Duodenal mucosa (tissue), 2 donors: ENCODE measurements at regions not wholly inside any gene's neighbourhood (a gene's known extent, or its start where the extent isn't known, plus 50 kb on each side); places are given as distances from the start of the nearest gene placed in this dataset.
"Not testable (repeated sequence)": the region's sequence is repeated elsewhere in the genome, so short reads cannot be mapped to it uniquely, and the experiment has no call there.

ENCODE experiments used
- H3K27ac ChIP-seq: one replicate; pipeline ENCODE4 v1.7.0; 2013; ENCODE audit warnings: low read depth, low read length
- H3K27me3 ChIP-seq, 2 donors: one replicate each; pipeline ENCODE4 v1.7.0; 2013; ENCODE audit warnings: low read length in 2 of 2, control low read depth in 1 of 2; ENCODE audit not compliant: insufficient read depth in 2 of 2, control insufficient read depth in 1 of 2
- H3K36me3 ChIP-seq, 2 donors: one replicate each; pipeline ENCODE4 v1.7.0; 2013; ENCODE audit warnings: low read length in 2 of 2, control low read depth in 1 of 2; ENCODE audit not compliant: insufficient read depth in 2 of 2, control insufficient read depth in 1 of 2
- H3K4me1 ChIP-seq, 2 donors: one replicate each; pipeline ENCODE4 v1.7.0; 2013; ENCODE audit warnings: low read length in 2 of 2, control low read depth in 1 of 2; ENCODE audit not compliant: insufficient read depth in 2 of 2, control insufficient read depth in 1 of 2
- H3K4me3 ChIP-seq, 2 donors: one replicate each; pipeline ENCODE4 v1.7.0; 2013; ENCODE audit warnings: low read length in 2 of 2, low read depth in 1 of 2
- H3K9ac ChIP-seq, 2 donors: one replicate each; pipeline ENCODE4 v1.7.0; 2013; ENCODE audit warnings: low read length in 2 of 2, low read depth in 1 of 2
- H3K9me3 ChIP-seq, 2 donors: one replicate each; pipeline ENCODE4 v1.7.0; 2013; ENCODE audit warnings: low read length in 2 of 2, control low read depth in 1 of 2; ENCODE audit not compliant: control insufficient read depth in 1 of 2

GRCh38 chr6:113686049-113686448, 171.1 kb upstream of the MARCKS start:
- H3K27me3 ChIP-seq = no peaks in the 10 kb centered on the region
- H3K9ac ChIP-seq = no peak overlapping the region
- H3K36me3 ChIP-seq = no peaks in the 10 kb centered on the region
- no peaks in the 10 kb centered on the region for H3K9me3 ChIP-seq
- H3K27ac ChIP-seq = no peak overlapping the region
- H3K4me3 ChIP-seq = no peak overlapping the region
- no peaks in the 10 kb centered on the region for H3K4me1 ChIP-seq

GRCh38 chr6:113689620-113690019, 167.5 kb upstream of the MARCKS start:
- H3K9ac ChIP-seq, H3K27me3 ChIP-seq, H3K4me1 ChIP-seq, H3K27ac ChIP-seq, H3K4me3 ChIP-seq, H3K36me3 ChIP-seq, H3K9me3 ChIP-seq: not testable (repeated sequence)

- Histone ChIP-seq H3K27ac (no peak overlapping the region), H3K9me3 (no peaks in the 10 kb centered on the region), H3K9ac (no peak overlapping the region), H3K27me3 (no peaks in the 10 kb centered on the region), H3K4me3 (no peak overlapping the region), H3K36me3 (no peaks in the 10 kb centered on the region), H3K4me1 (no peaks in the 10 kb centered on the region)
These were observed 166.6 kb upstream of the MARCKS start for GRCh38 chr6:113690281-113691259.

- Histone ChIP-seq H3K27ac (no peak overlapping the region), H3K36me3 (no peaks in the 10 kb centered on the region), H3K9me3 (no peaks in the 10 kb centered on the region), H3K9ac (no peak overlapping the region), H3K4me1 (no peaks in the 10 kb centered on the region), H3K4me3 (no peak overlapping the region), H3K27me3 (no peaks in the 10 kb centered on the region)
These were observed 165.9 kb upstream of the MARCKS start for GRCh38 chr6:113691260-113691656.

- H3K9ac ChIP-seq = no peak overlapping the region
- no peak overlapping the region for H3K27ac ChIP-seq
- H3K4me3 ChIP-seq = no peak overlapping the region
- no peaks in the 10 kb centered on the region for H3K27me3 ChIP-seq
- H3K4me1 ChIP-seq = no peaks in the 10 kb centered on the region
- H3K9me3 ChIP-seq = no peaks in the 10 kb centered on the region
- no peaks in the 10 kb centered on the region for H3K36me3 ChIP-seq
These were observed 163.3 kb upstream of the MARCKS start for GRCh38 chr6:113693851-113694250.

- H3K27ac ChIP-seq = no peak overlapping the region
These were observed 162.7 kb upstream of the MARCKS start for GRCh38 chr6:113694278-113695077.

GRCh38 chr6:113695516-113695915, 161.6 kb upstream of the MARCKS start:
- H3K27ac ChIP-seq = no peak overlapping the region
- no peaks in the 10 kb centered on the region for H3K4me1 ChIP-seq
- no peak overlapping the region for H3K9ac ChIP-seq
- H3K9me3 ChIP-seq = no peaks in the 10 kb centered on the region
- no peaks in the 10 kb centered on the region for H3K36me3 ChIP-seq
- H3K4me3 ChIP-seq = no peak overlapping the region
- H3K27me3 ChIP-seq = no peaks in the 10 kb centered on the region

More at GRCh38 chr6:113694278-113695077, 162.7 kb upstream of the MARCKS start:
- Histone ChIP-seq H3K4me3 (no peak overlapping the region), H3K9me3 (no peaks in the 10 kb centered on the region), H3K9ac (no peak overlapping the region), H3K4me1 (no peaks in the 10 kb centered on the region), H3K27me3 (no peaks in the 10 kb centered on the region), H3K36me3 (no peaks in the 10 kb centered on the region)

- H3K9me3 ChIP-seq = no peaks in the 10 kb centered on the region
- H3K4me3 ChIP-seq = no peak overlapping the region
- H3K36me3 ChIP-seq = no peaks in the 10 kb centered on the region
- no peaks in the 10 kb centered on the region for H3K27me3 ChIP-seq
- H3K4me1 ChIP-seq = no peaks in the 10 kb centered on the region
- no peak overlapping the region for H3K27ac ChIP-seq
- H3K9ac ChIP-seq = no peak overlapping the region
These were observed 160.2 kb upstream of the MARCKS start for GRCh38 chr6:113696960-113697359.

- no peaks in the 10 kb centered on the region for H3K4me1 ChIP-seq
- no peaks in the 10 kb centered on the region for H3K9me3 ChIP-seq
These were observed 159.3 kb upstream of the MARCKS start for GRCh38 chr6:113697632-113698410.

More at GRCh38 chr6:113697632-113698410, 159.3 kb upstream of the MARCKS start:
- H3K27me3 ChIP-seq = no peaks in the 10 kb centered on the region
- H3K4me3 ChIP-seq = no peak overlapping the region
- H3K27ac ChIP-seq = no peak overlapping the region
- H3K9ac ChIP-seq = no peak overlapping the region
- H3K36me3 ChIP-seq = no peaks in the 10 kb centered on the region
